ENCODE measurements at regions not wholly inside any gene's neighbourhood (a gene's known extent, or its start where the extent isn't known, plus 50 kb on each side); places are given as distances from the start of the nearest gene placed in this dataset.
"Not testable (repeated sequence)": the region's sequence is repeated elsewhere in the genome, so short reads cannot be mapped to it uniquely, and the experiment has no call there.

DNA sequence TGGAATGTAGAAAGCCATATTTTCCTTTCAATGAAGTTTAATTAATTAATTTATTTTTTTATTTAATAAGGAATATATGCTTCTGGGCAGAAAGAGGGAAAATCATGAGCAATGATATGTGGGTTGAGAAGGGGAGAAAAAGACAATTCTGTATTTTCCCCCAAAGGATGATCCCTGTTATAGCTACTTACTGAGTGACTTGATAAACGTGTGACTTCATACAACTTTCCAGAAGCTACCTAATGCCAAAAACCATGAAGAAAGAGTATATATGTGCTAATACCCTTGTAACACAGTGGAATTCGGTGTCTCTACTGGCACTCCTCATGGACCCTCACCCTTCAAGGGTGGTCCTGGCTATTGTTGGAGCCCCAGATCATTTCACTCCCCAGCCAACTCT is 335.0 kb upstream of the KLF4 start:
- in situ Hi-C loops (cut with MboI; ENCODE audit: low sequenced_read_pairs, unreplicated experiment), result no loop called here
- TF ChIP-seq CTCF (IDR thresholded peaks at IDR 0.05; ENCODE audit: borderline replicate concordance, control extremely low read depth, extremely low read depth, insufficient read depth, missing control alignments), result no peak
- no peak for DNase-seq (ENCODE audit: low spot score)

GRCh38 chr9:107819772-107820565 is 330.4 kb upstream of the KLF4 start:
- no peak for TF ChIP-seq CTCF (IDR thresholded peaks at IDR 0.05; ENCODE audit: borderline replicate concordance, control extremely low read depth, extremely low read depth, insufficient read depth, missing control alignments)
- in situ Hi-C loops (cut with MboI; ENCODE audit: low sequenced_read_pairs, unreplicated experiment), result no loop called here
- no peak for DNase-seq (ENCODE audit: low spot score)

GRCh38 chr9:107818503-107818829 is 328.9 kb upstream of the KLF4 start:
- in situ Hi-C loops (cut with MboI; ENCODE audit: low sequenced_read_pairs, unreplicated experiment); DNase-seq (ENCODE audit: low spot score): not testable (repeated sequence)

GRCh38 chr9:107817595-107818502 is 328.3 kb upstream of the KLF4 start:
- DNase-seq (ENCODE audit: low spot score); in situ Hi-C loops (cut with MboI; ENCODE audit: low sequenced_read_pairs, unreplicated experiment): not testable (repeated sequence)

- no peak for TF ChIP-seq CTCF (IDR thresholded peaks at IDR 0.05; ENCODE audit: borderline replicate concordance, control extremely low read depth, extremely low read depth, insufficient read depth, missing control alignments)
- no peak for DNase-seq (ENCODE audit: low spot score)
- in situ Hi-C loops (cut with MboI; ENCODE audit: low sequenced_read_pairs, unreplicated experiment), result no loop called here
Observed at GRCh38 chr9:107816561-107817021, 327.0 kb upstream of the KLF4 start.

DNA sequence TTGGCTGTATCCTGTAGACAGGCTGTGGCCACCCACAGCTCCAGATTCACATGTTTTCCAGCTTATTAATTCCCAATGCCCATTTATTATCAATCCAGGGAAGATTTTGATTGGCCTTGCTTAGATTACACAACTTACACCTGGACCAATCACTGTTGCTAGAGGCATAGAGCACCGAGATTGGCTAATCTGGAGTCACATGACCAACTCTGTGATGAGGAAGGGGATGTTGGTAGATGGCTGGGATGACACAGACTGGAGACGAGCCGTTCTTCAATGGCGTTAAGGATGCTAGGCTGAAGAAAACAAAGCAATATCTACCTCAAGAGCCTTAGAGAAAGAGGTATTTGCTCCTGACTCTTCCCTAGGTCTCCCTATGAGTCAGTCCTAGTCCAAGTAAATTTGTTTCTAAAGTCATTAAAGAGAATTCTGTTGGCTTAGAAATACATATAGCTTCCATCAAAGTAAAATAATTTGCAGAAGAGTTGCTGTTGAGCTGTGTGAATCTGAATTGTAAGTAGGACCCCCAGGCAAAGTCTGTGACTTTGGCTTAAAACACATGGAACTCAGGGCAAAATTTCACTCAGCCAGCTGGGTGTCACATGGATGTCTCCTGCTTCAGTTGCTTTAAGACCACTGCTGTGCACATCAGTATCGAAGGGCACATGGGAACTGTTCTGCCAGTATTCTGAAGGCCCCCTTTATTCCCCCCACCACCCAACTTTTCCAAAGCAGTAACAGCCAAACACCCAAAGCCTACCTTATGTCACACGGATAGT is 326.4 kb upstream of the KLF4 start:
- in situ Hi-C loops (cut with MboI; ENCODE audit: low sequenced_read_pairs, unreplicated experiment), result no loop called here
- DNase-seq (ENCODE audit: low spot score), result no peak
- TF ChIP-seq CTCF (IDR thresholded peaks at IDR 0.05; ENCODE audit: borderline replicate concordance, control extremely low read depth, extremely low read depth, insufficient read depth, missing control alignments), result no peak

GRCh38 chr9:107813287-107813686 is 323.7 kb upstream of the KLF4 start:
- in situ Hi-C loops (cut with MboI; ENCODE audit: low sequenced_read_pairs, unreplicated experiment), result no loop called here
- DNase-seq (ENCODE audit: low spot score), result no peak
- TF ChIP-seq CTCF (IDR thresholded peaks at IDR 0.05; ENCODE audit: borderline replicate concordance, control extremely low read depth, extremely low read depth, insufficient read depth, missing control alignments), result no peak
